Parathyroid adenoma (tissue), 2 donors: ENCODE measurements at regions not wholly inside any gene's neighbourhood (a gene's known extent, or its start where the extent isn't known, plus 50 kb on each side); places are given as distances from the start of the nearest gene placed in this dataset.

Experiments used
- H2AFZ ChIP-seq: fragments of 300-600 bp; sonication (generic); one replicate; pipeline ENCODE4 v1.7.0; 2017; ENCODE audit warnings: antibody characterized with exemption, mild to moderate bottlenecking
- H3K27ac ChIP-seq: fragments of 300-600 bp; sonication (generic); one replicate; pipeline ENCODE4 v1.7.0; 2017
- H3K27me3 ChIP-seq: fragments of 300-600 bp; sonication (generic); one replicate; pipeline ENCODE4 v1.7.0; 2017; ENCODE audit warnings: low read length; ENCODE audit not compliant: control insufficient read depth, insufficient read depth
- H3K36me3 ChIP-seq: fragments of 300-600 bp; sonication (generic); one replicate; pipeline ENCODE4 v1.7.0; 2017; ENCODE audit warnings: low read length; ENCODE audit not compliant: control insufficient read depth, insufficient read depth
- H3K4me1 ChIP-seq: fragments of 300-600 bp; sonication (generic); one replicate; pipeline ENCODE4 v1.7.0; 2017; ENCODE audit warnings: control low read depth
- H3K4me2 ChIP-seq: fragments of 300-600 bp; sonication (generic); one replicate; pipeline ENCODE4 v1.7.0; 2017; ENCODE audit warnings: low read length
- H3K4me3 ChIP-seq: fragments of 300-600 bp; sonication (generic); one replicate; pipeline ENCODE4 v1.7.0; 2017; ENCODE audit warnings: low read depth, low read length
- H3K79me2 ChIP-seq: fragments of 300-600 bp; sonication (generic); one replicate; pipeline ENCODE4 v1.7.0; 2017; ENCODE audit warnings: control low read depth
- H3K9ac ChIP-seq: fragments of 300-600 bp; sonication (generic); one replicate; pipeline ENCODE4 v1.7.0; 2017; ENCODE audit warnings: mild to moderate bottlenecking
- H3K9me3 ChIP-seq: fragments of 300-600 bp; sonication (generic); one replicate; pipeline ENCODE4 v1.7.0; 2017; ENCODE audit warnings: low read length; ENCODE audit not compliant: control insufficient read depth
- TF ChIP-seq, protein P1 (sequence below): fragments of 300-600 bp; sonication (generic); IDR thresholded peaks from one replicate; pipeline ENCODE4 v1.7.0; 2017; ENCODE audit warnings: antibody characterized with exemption, mild to moderate bottlenecking
- donor health status: primary hyperparathyroidism.

GRCh38 chr19:28486473-28486872 is 726.5 kb downstream of the UQCRFS1 start:
- TF ChIP-seq, protein P1, sequence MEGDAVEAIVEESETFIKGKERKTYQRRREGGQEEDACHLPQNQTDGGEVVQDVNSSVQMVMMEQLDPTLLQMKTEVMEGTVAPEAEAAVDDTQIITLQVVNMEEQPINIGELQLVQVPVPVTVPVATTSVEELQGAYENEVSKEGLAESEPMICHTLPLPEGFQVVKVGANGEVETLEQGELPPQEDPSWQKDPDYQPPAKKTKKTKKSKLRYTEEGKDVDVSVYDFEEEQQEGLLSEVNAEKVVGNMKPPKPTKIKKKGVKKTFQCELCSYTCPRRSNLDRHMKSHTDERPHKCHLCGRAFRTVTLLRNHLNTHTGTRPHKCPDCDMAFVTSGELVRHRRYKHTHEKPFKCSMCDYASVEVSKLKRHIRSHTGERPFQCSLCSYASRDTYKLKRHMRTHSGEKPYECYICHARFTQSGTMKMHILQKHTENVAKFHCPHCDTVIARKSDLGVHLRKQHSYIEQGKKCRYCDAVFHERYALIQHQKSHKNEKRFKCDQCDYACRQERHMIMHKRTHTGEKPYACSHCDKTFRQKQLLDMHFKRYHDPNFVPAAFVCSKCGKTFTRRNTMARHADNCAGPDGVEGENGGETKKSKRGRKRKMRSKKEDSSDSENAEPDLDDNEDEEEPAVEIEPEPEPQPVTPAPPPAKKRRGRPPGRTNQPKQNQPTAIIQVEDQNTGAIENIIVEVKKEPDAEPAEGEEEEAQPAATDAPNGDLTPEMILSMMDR: no peak
- Histone ChIP-seq H3K4me1 (no peaks in the 10 kb centered on the region), H3K4me2 (no peak overlapping the region), H2AFZ (no peak overlapping the region), H3K27me3 (no peaks in the 10 kb centered on the region), H3K9me3 (no peaks in the 10 kb centered on the region), H3K4me3 (no peak overlapping the region), H3K27ac (no peak overlapping the region), H3K9ac (no peak overlapping the region), H3K36me3 (no peaks in the 10 kb centered on the region), H3K79me2 (no peaks in the 10 kb centered on the region)

DNA sequence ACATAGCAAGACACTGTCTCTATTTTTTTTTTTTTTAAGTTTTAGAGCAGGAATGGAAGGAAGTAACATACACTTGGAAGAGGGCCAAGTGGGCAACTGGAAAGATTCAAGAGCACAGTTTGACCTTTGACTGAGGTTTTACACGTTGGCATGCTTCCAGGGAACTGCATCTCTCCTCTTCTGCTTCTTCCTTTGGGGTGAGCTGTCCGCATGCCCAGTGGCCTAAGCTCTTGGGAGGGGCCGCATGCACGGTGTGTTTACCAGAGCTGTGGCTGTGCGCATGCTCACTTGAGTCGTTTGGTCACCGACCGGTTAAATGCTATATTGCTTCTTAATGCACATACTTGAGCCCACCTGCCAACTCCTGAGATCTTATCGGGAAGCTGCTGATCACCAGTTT is 727.7 kb downstream of the UQCRFS1 start:
- TF ChIP-seq, protein P1: no peak
- no peak overlapping the region for H3K4me3 ChIP-seq

GRCh38 chr19:28483197-28483596 is 729.8 kb downstream of the UQCRFS1 start:
- no peaks in the 10 kb centered on the region for H3K4me1 ChIP-seq
- no peaks in the 10 kb centered on the region for H3K27me3 ChIP-seq
- H3K79me2 ChIP-seq: no peaks in the 10 kb centered on the region
- H3K4me3 ChIP-seq: no peak overlapping the region
- H3K4me2 ChIP-seq: no peak overlapping the region
- no peaks in the 10 kb centered on the region for H3K36me3 ChIP-seq
- H3K9me3 ChIP-seq: no peaks in the 10 kb centered on the region
- no peak overlapping the region for H3K9ac ChIP-seq
- no peak overlapping the region for H2AFZ ChIP-seq
- H3K27ac ChIP-seq: no peak overlapping the region
- TF ChIP-seq, protein P1: no peak

More for the DNA sequence above, 727.7 kb downstream of the UQCRFS1 start:
- Histone ChIP-seq H3K9ac (no peak overlapping the region), H3K4me1 (no peaks in the 10 kb centered on the region), H2AFZ (no peak overlapping the region), H3K79me2 (no peaks in the 10 kb centered on the region), H3K9me3 (no peaks in the 10 kb centered on the region), H3K27ac (no peak overlapping the region), H3K27me3 (no peaks in the 10 kb centered on the region), H3K36me3 (no peaks in the 10 kb centered on the region), H3K4me2 (no peak overlapping the region)

DNA sequence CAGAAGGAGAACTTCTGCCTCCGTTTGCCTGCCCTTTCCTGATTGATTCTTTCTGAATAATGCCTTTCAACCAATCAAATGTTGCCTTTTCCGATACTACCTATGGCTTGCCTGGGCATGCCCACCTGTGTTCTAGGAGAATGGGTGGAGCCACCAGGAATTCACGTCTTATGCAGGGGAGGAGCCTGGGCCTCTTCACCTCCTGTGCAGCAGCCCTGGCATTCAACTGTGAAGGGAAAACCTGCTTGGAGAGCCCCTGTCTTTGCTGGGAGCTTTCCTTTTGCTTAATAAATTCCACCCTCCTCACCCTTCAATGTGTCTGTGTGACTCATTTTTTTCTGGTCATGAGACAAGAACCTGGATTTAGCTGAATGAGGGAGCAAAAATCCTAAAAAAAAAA is 730.7 kb downstream of the UQCRFS1 start:
- no peaks in the 10 kb centered on the region for H3K36me3 ChIP-seq
- H3K9ac ChIP-seq: no peak overlapping the region
- no peak overlapping the region for H2AFZ ChIP-seq
- H3K27me3 ChIP-seq: no peaks in the 10 kb centered on the region
- no peaks in the 10 kb centered on the region for H3K4me1 ChIP-seq
- no peak overlapping the region for H3K27ac ChIP-seq
- H3K4me3 ChIP-seq: no peak overlapping the region
- no peak overlapping the region for H3K4me2 ChIP-seq
- H3K9me3 ChIP-seq: no peaks in the 10 kb centered on the region
- TF ChIP-seq, protein P1: no peak
- H3K79me2 ChIP-seq: no peaks in the 10 kb centered on the region

DNA sequence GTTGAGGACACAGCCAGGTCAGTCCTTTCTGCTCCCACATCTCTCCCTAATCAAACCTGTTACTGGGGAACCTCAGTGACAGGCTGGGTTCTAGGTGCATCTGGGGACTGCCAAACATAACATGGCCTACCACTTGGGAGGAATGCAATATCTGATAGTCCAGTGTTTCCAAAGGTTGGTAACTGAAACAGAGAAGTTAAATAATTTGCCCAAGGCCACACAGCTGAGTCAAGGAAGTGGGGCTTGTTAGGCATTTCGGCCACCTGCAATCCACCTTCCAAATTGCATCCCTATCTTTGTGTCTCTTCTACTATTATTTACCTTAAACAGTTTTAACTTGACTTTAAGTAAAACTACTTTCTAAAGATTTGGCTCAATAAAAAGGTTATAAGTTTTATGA is 731.3 kb downstream of the UQCRFS1 start:
- Histone ChIP-seq H3K9ac (no peak overlapping the region), H2AFZ (no peak overlapping the region), H3K27me3 (no peaks in the 10 kb centered on the region), H3K36me3 (no peaks in the 10 kb centered on the region), H3K4me1 (no peaks in the 10 kb centered on the region), H3K4me3 (no peak overlapping the region), H3K4me2 (no peak overlapping the region), H3K9me3 (no peaks in the 10 kb centered on the region), H3K27ac (no peak overlapping the region), H3K79me2 (no peaks in the 10 kb centered on the region)
- TF ChIP-seq, protein P1: no peak
